ENCODE measurements at regions not wholly inside any gene's neighbourhood (a gene's known extent, or its start where the extent isn't known, plus 50 kb on each side); places are given as distances from the start of the nearest gene placed in this dataset.

GRCh38 chr10:10630281-10630680 is 387.4 kb upstream of the CELF2 start:
- TF ChIP-seq CTCF (IDR thresholded peaks at IDR 0.05; ENCODE audit: insufficient read depth, low read length, poor library complexity, severe bottlenecking), result no peak
- no peak for TF ChIP-seq EZH2phosphoT487 (conservative IDR thresholded peaks at IDR 0.05; ENCODE audit: low read length)
